Natural killer cell (primary cell): ENCODE measurements at regions not wholly inside any gene's neighbourhood (a gene's known extent, or its start where the extent isn't known, plus 50 kb on each side); places are given as distances from the start of the nearest gene placed in this dataset.

ENCODE experiments used
- ATAC-seq, 3 donors: fragments of 150-1000 bp in 2 of 3; fragments of 200-7000 bp in 1 of 3; cut with Tn5 transposase; 1 replicate in 1 of 3; 2 replicates in 2 of 3; pipeline ENCODE4 v1.10.0; 2021; ENCODE audit warnings: mild to moderate bottlenecking in 2 of 3, moderate library complexity in 2 of 3
- DNase-seq, 2 donors: peaks; one replicate each; pipeline versions ENCODE4 v3.0.0 to v3.0.0-alpha.2; 2013 to 2021; ENCODE audit warnings: mixed read lengths in 1 of 2
- H3K27ac ChIP-seq: one replicate; pipeline ENCODE4 v1.5.1; 2013; ENCODE audit warnings: mild to moderate bottlenecking, low read length
- H3K27me3 ChIP-seq: one replicate; pipeline ENCODE4 v1.6.1; 2013; ENCODE audit warnings: low read length; ENCODE audit not compliant: control insufficient read depth, insufficient read depth
- H3K36me3 ChIP-seq: one replicate; pipeline ENCODE4 v1.6.1; 2013; ENCODE audit warnings: low read length; ENCODE audit not compliant: control insufficient read depth, insufficient read depth
- H3K4me1 ChIP-seq: one replicate; pipeline ENCODE4 v1.6.1; 2013; ENCODE audit warnings: low read length; ENCODE audit not compliant: control insufficient read depth, insufficient read depth
- H3K4me3 ChIP-seq: one replicate; pipeline ENCODE4 v1.5.1; 2013; ENCODE audit warnings: low read length
- H3K9me3 ChIP-seq: one replicate; pipeline ENCODE4 v1.6.1; 2013; ENCODE audit warnings: low read length; ENCODE audit not compliant: control insufficient read depth, insufficient read depth
- H3K27ac Mint-ChIP-seq, 2 donors: one replicate each; pipeline ENCODE4 v1.8.0; 2022; ENCODE audit warnings: mild to moderate bottlenecking in 2 of 2, mixed read lengths in 2 of 2, moderate library complexity in 1 of 2
- H3K27me3 Mint-ChIP-seq, 2 donors: one replicate each; pipeline ENCODE4 v1.8.0; 2022; ENCODE audit warnings: low read depth in 2 of 2, mixed read lengths in 2 of 2
- H3K36me3 Mint-ChIP-seq: one replicate; pipeline ENCODE4 v1.8.0; 2022; ENCODE audit warnings: mixed read lengths
- H3K4me1 Mint-ChIP-seq, 2 donors: one replicate each; pipeline ENCODE4 v1.8.0; 2022; ENCODE audit warnings: mixed read lengths in 2 of 2
- H3K4me3 Mint-ChIP-seq: one replicate; pipeline ENCODE4 v1.8.0; 2022; ENCODE audit warnings: mild to moderate bottlenecking, moderate library complexity, mixed read lengths
- H3K9me3 Mint-ChIP-seq, 2 donors: one replicate each; pipeline ENCODE4 v1.8.0; 2022; ENCODE audit warnings: mixed read lengths in 2 of 2
- WGBS: methylation state at CpG from one replicate; pipeline ENCODE4 v1.1.7; 2013; ENCODE audit warnings: missing lambda C conversion rate; ENCODE audit not compliant: insufficient coverage; 5-methylcytosine and 5-hydroxymethylcytosine counted together
- intact Hi-C: fragments of 100-400 bp; cut with micrococcal nuclease; formaldehyde crosslinking; loops from one replicate; pipeline ENCODE4 v1.14.2; 2022
- TF ChIP-seq, protein P1 (sequence below): fragments of 200-600 bp; IDR thresholded peaks from one replicate; pipeline ENCODE4 v1.8.0; 2022; ENCODE audit warnings: antibody characterized with exemption

DNA sequence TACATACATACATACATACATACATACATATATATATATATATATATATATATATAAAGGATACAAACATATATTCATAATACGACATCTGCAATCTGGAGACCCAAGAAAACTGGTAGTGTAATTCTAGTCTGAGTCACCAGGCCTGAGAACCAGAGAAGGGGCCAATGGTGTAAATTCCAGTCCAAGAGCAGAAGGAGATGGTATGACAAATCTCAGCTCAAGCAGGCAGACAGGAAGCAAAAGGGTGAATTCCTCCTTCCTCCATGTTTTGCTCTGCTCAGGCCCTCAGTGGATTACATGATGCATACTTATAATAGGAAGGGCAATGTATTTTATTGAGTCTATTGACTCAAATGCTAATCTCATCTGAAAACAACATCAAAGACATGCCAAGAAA, 1060.4 kb upstream of the TMPRSS15 start:
- no peaks in the 10 kb centered on the region for H3K27me3 Mint-ChIP-seq
- no peak for DNase-seq
- no CpG with 5 or more reads among the region's 1 CpG for WGBS
- Histone ChIP-seq H3K36me3 (no peaks in the 10 kb centered on the region), H3K4me1 (no peaks in the 10 kb centered on the region), H3K27me3 (no peaks in the 10 kb centered on the region), H3K4me3 (no peak overlapping the region), H3K27ac (no peak overlapping the region), H3K9me3 (no peaks in the 10 kb centered on the region)
- H3K36me3 Mint-ChIP-seq = no peaks in the 10 kb centered on the region
- peaks cover 2 to 5% of the 10 kb centered on the region in 2 donors for H3K9me3 Mint-ChIP-seq
- TF ChIP-seq, protein P1, sequence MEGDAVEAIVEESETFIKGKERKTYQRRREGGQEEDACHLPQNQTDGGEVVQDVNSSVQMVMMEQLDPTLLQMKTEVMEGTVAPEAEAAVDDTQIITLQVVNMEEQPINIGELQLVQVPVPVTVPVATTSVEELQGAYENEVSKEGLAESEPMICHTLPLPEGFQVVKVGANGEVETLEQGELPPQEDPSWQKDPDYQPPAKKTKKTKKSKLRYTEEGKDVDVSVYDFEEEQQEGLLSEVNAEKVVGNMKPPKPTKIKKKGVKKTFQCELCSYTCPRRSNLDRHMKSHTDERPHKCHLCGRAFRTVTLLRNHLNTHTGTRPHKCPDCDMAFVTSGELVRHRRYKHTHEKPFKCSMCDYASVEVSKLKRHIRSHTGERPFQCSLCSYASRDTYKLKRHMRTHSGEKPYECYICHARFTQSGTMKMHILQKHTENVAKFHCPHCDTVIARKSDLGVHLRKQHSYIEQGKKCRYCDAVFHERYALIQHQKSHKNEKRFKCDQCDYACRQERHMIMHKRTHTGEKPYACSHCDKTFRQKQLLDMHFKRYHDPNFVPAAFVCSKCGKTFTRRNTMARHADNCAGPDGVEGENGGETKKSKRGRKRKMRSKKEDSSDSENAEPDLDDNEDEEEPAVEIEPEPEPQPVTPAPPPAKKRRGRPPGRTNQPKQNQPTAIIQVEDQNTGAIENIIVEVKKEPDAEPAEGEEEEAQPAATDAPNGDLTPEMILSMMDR = no peak
- no peak overlapping the region for H3K4me3 Mint-ChIP-seq
- H3K27ac Mint-ChIP-seq = no peak overlapping the region
- intact Hi-C loops = no loop called here
- ATAC-seq = no peak
- no peaks in the 10 kb centered on the region for H3K4me1 Mint-ChIP-seq

DNA sequence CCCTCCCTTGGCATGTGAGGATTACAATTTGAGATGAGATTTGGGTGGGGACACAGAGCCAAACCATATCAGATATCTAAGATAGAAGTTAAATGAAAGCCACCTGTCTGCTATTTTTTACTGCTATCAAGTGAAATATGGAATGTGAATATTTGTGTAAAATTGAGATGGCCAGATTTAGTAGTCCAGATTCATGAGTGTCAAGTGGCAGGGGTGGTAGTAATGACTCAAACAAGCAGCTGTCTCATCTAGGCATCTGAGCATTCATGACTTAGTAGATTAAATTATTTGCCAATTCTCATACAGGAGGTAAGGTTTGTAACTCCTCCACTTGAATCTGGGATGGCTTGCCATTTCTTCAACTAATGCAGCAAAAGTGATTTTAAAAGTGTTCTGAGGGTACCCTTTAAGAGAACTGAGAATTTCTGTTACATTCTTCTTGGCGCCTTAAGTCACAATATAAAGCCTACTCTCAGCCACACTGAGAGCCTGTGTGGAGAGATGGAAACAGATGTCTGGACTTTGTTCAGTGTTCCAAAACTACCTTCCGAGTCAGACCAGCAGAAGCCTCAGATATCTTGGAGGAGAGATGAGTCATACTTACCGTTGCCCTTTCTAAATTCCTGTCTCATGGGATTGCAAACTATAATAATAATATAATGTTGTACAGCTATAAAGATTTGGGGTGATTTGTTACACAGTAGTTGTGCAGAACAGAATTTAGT, 1065.6 kb upstream of the TMPRSS15 start:
- Histone ChIP-seq H3K4me3 (no peak overlapping the region), H3K4me1 (no peaks in the 10 kb centered on the region), H3K27me3 (no peaks in the 10 kb centered on the region), H3K9me3 (no peaks in the 10 kb centered on the region), H3K27ac (no peak overlapping the region), H3K36me3 (no peaks in the 10 kb centered on the region)
- DNase-seq = no peak
- ATAC-seq = no peak
- no CpG with 5 or more reads among the region's 3 CpGs for WGBS
- H3K9me3 Mint-ChIP-seq = peaks cover 2 to 7% of the 10 kb centered on the region in 2 donors
- no peaks in the 10 kb centered on the region for H3K27me3 Mint-ChIP-seq
- no peaks in the 10 kb centered on the region for H3K4me1 Mint-ChIP-seq
- TF ChIP-seq, protein P1 = no peak
- no peak overlapping the region for H3K4me3 Mint-ChIP-seq
- no peaks in the 10 kb centered on the region for H3K36me3 Mint-ChIP-seq
- no peak overlapping the region for H3K27ac Mint-ChIP-seq
- intact Hi-C loops = no loop called here

DNA sequence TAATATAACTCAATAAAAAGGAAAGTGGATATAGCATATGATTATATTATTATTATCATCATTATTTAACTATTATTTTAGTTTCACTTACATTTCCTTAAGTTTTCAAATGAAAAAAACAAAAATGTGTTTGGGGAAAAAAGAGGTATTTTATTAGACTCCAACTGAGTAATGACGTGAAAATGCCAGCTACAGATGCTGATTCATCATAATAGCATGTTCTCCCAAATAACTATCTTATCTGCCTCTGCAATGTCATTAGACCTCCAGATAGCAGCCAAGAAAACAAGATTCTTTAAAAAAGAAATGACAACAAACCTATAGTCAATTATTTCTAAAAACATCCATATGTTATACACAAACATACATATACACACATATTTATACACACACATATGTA, 1071.9 kb upstream of the TMPRSS15 start:
- H3K4me1 Mint-ChIP-seq = no peaks in the 10 kb centered on the region
- H3K36me3 Mint-ChIP-seq = no peaks in the 10 kb centered on the region
- Histone ChIP-seq H3K36me3 (no peaks in the 10 kb centered on the region), H3K9me3 (peaks cover 9% of the 10 kb centered on the region), H3K27me3 (no peaks in the 10 kb centered on the region), H3K4me1 (no peaks in the 10 kb centered on the region), H3K27ac (no peak overlapping the region), H3K4me3 (no peak overlapping the region)
- H3K9me3 Mint-ChIP-seq = peaks cover 4 to 13% of the 10 kb centered on the region in 2 donors
- TF ChIP-seq, protein P1 = no peak
- H3K27me3 Mint-ChIP-seq = no peaks in the 10 kb centered on the region
- no peak for DNase-seq
- H3K27ac Mint-ChIP-seq = no peak overlapping the region
- ATAC-seq = no peak
- intact Hi-C loops = no loop called here
- WGBS = 100% methylated on average over 1 of the region's 1 CpG
- no peak overlapping the region for H3K4me3 Mint-ChIP-seq

DNA sequence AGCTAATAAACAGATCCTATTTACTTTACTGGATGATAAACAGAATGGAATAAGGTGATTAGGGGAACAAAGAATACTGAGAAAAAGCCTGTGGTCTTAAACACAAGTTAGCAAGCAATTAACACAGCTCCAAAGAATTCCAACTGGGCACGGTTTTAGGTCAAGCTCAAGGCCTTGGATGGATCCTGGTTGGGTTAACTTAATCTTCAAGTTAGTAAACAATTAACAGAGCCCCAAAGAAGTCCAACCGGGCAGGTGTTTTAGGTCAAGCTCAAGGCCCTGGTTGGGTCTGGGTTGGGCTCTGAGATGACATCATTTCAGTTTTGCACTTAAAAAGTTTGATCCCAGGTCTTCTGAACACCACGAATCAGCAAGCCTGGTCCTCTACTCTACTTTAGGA, 1086.3 kb upstream of the TMPRSS15 start:
- Mint-ChIP-seq H3K4me3 (no peak overlapping the region), H3K36me3 (no peaks in the 10 kb centered on the region)

More for the DNA sequence above, 1086.3 kb upstream of the TMPRSS15 start:
- H3K27ac ChIP-seq = no peak overlapping the region
- H3K27me3 Mint-ChIP-seq = no peaks in the 10 kb centered on the region
- no peaks in the 10 kb centered on the region for H3K27me3 ChIP-seq
- TF ChIP-seq, protein P1 = no peak
- no peaks in the 10 kb centered on the region for H3K36me3 ChIP-seq
- DNase-seq (no peak), ATAC-seq (no peak)
- H3K4me3 ChIP-seq = no peak overlapping the region
- H3K27ac Mint-ChIP-seq = no peak overlapping the region
- H3K9me3 Mint-ChIP-seq = peaks cover 0 to 2% of the 10 kb centered on the region in 2 donors
- 73% methylated on average over 3 of the region's 3 CpGs for WGBS
- intact Hi-C loops = no loop called here
- H3K9me3 ChIP-seq = no peaks in the 10 kb centered on the region
- no peaks in the 10 kb centered on the region for H3K4me1 ChIP-seq
- peaks cover 10% of the 10 kb centered on the region in 2 donors for H3K4me1 Mint-ChIP-seq
